ENCODE measurements at regions not wholly inside any gene's neighbourhood (a gene's known extent, or its start where the extent isn't known, plus 50 kb on each side); places are given as distances from the start of the nearest gene placed in this dataset.

DNA sequence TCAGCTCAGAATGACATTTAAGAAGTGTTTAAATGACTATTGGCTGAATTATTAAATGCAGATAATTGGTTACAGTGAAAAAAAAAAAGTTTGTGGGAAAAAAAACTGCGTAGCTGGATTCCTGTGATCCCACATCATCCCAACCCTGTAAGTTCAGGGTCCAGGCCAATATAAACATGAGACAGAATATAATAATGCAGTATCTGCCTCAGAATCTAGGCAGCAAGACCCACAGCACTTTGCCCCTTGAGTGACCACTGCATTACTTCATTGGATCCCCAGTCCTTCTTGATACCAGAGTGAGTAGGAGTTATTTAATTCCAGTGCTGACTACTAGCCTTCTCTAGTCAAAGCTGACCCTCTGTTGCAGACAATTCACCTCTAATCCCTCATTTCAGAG, 272.6 kb downstream of the CCER1 start:
- TF ChIP-seq POLR2A (IDR thresholded peaks at IDR 0.05) (no peak), CTCF (IDR thresholded peaks at IDR 0.05 in 8 of 11, conservative IDR thresholded peaks at IDR 0.05 in 3 of 11) (no peak)

Measured in spleen (tissue), 7 donors.